Glutamatergic neuron (in vitro differentiated cells): ENCODE measurements at regions not wholly inside any gene's neighbourhood (a gene's known extent, or its start where the extent isn't known, plus 50 kb on each side); places are given as distances from the start of the nearest gene placed in this dataset.

Source experiments
- DNase-seq: peaks from one replicate; pipeline ENCODE4 v3.0.0; 2022
- H3K27ac Mint-ChIP-seq: one replicate; pipeline ENCODE4 v1.8.0; 2020; ENCODE audit warnings: mild to moderate bottlenecking, mixed read lengths, inconsistent platforms; ENCODE audit not compliant: unreplicated experiment
- H3K27me3 Mint-ChIP-seq: one replicate; pipeline ENCODE4 v1.8.0; 2020; ENCODE audit warnings: mild to moderate bottlenecking, moderate library complexity, mixed read lengths, inconsistent platforms; ENCODE audit not compliant: unreplicated experiment
- H3K36me3 Mint-ChIP-seq: one replicate; pipeline ENCODE4 v1.8.0; 2020; ENCODE audit warnings: mild to moderate bottlenecking, mixed read lengths, inconsistent platforms; ENCODE audit not compliant: unreplicated experiment
- H3K4me1 Mint-ChIP-seq: one replicate; pipeline ENCODE4 v1.8.0; 2020; ENCODE audit warnings: mild to moderate bottlenecking, low read depth, mixed read lengths, inconsistent platforms; ENCODE audit not compliant: unreplicated experiment
- H3K4me3 Mint-ChIP-seq: one replicate; pipeline ENCODE4 v1.8.0; 2020; ENCODE audit warnings: mild to moderate bottlenecking, mixed read lengths, inconsistent platforms; ENCODE audit not compliant: unreplicated experiment
- H3K9me3 Mint-ChIP-seq: one replicate; pipeline ENCODE4 v1.8.0; 2020; ENCODE audit warnings: mild to moderate bottlenecking, moderate library complexity, mixed read lengths, inconsistent platforms; ENCODE audit not compliant: unreplicated experiment
- CTCF ChIP-seq: fragments of 200-600 bp; sonication (generic); IDR thresholded peaks from one replicate; pipeline ENCODE4 v1.5.0; 2021; ENCODE audit not compliant: partially characterized antibody, unreplicated experiment

- no peak for TF ChIP-seq CTCF
- no peaks in the 10 kb centered on the region for H3K4me1 Mint-ChIP-seq
- no peak for DNase-seq
- peaks cover 1% of the 10 kb centered on the region for H3K27me3 Mint-ChIP-seq
- no peaks in the 10 kb centered on the region for H3K9me3 Mint-ChIP-seq
- H3K36me3 Mint-ChIP-seq, result no peaks in the 10 kb centered on the region
- H3K27ac Mint-ChIP-seq, result no peak overlapping the region
- no peak overlapping the region for H3K4me3 Mint-ChIP-seq
Measured at GRCh38 chr1:81379430-81379829, 421.3 kb upstream of the ADGRL2 start.

- Mint-ChIP-seq H3K4me3 (no peak overlapping the region), H3K27me3 (peaks cover 1% of the 10 kb centered on the region), H3K4me1 (no peaks in the 10 kb centered on the region), H3K27ac (no peak overlapping the region), H3K36me3 (no peaks in the 10 kb centered on the region), H3K9me3 (no peaks in the 10 kb centered on the region)
- TF ChIP-seq CTCF, result no peak
- DNase-seq, result no peak
Measured at GRCh38 chr1:81377406-81377805, 423.3 kb upstream of the ADGRL2 start.

GRCh38 chr1:81375884-81376548 lies 424.7 kb upstream of the ADGRL2 start:
- Mint-ChIP-seq H3K36me3 (no peaks in the 10 kb centered on the region), H3K9me3 (no peaks in the 10 kb centered on the region), H3K27ac (no peak overlapping the region), H3K4me3 (no peak overlapping the region), H3K4me1 (no peaks in the 10 kb centered on the region), H3K27me3 (peaks cover 1% of the 10 kb centered on the region)
- no peak for TF ChIP-seq CTCF
- DNase-seq, result no peak

GRCh38 chr1:81374481-81374880 lies 426.3 kb upstream of the ADGRL2 start:
- Mint-ChIP-seq H3K4me3 (no peak overlapping the region), H3K36me3 (no peaks in the 10 kb centered on the region), H3K27ac (no peak overlapping the region), H3K9me3 (no peaks in the 10 kb centered on the region), H3K27me3 (no peaks in the 10 kb centered on the region), H3K4me1 (no peaks in the 10 kb centered on the region)
- no peak for TF ChIP-seq CTCF
- no peak for DNase-seq

- no peak for DNase-seq
- Mint-ChIP-seq H3K27me3 (no peaks in the 10 kb centered on the region), H3K27ac (no peak overlapping the region), H3K36me3 (no peaks in the 10 kb centered on the region), H3K9me3 (no peaks in the 10 kb centered on the region), H3K4me3 (no peak overlapping the region), H3K4me1 (no peaks in the 10 kb centered on the region)
- no peak for TF ChIP-seq CTCF
Measured at GRCh38 chr1:81371864-81372263, 428.9 kb upstream of the ADGRL2 start.
